ENCODE measurements at regions not wholly inside any gene's neighbourhood (a gene's known extent, or its start where the extent isn't known, plus 50 kb on each side); places are given as distances from the start of the nearest gene placed in this dataset.

- TF ChIP-seq USF2 (IDR thresholded peaks at IDR 0.05; ENCODE audit: borderline replicate concordance, low read depth, low read length) (no peak), CEBPB (IDR thresholded peaks at IDR 0.05; ENCODE audit: borderline replicate concordance in 1 of 2, low read depth in 2 of 2, low read length in 2 of 2) (no peak), ZSCAN29 (IDR thresholded peaks at IDR 0.05) (no peak), ZBTB4 (CRISPR knock-in tag; IDR thresholded peaks at IDR 0.05) (no peak)
Measured at GRCh38 chr11:56849852-56850251, 101.4 kb upstream of the OR9G4 start (continued).

GRCh38 chr11:56849250-56849649 is 100.8 kb upstream of the OR9G4 start:
- no peaks in the 10 kb centered on the region for H3K27me3 ChIP-seq (replicated peaks in 1 of 2; ENCODE audit: control insufficient read depth in 2 of 2, insufficient read depth in 2 of 2, low read length in 1 of 2)
- FAIRE-seq (no peak), ATAC-seq (no peak), DNase-seq (ENCODE audit: low read depth, low spot score) (no peak)
- intact Hi-C loops (cut with micrococcal nuclease; ENCODE audit: unreplicated experiment), result loop anchor here (10.0 kb wide), 1 partner anchor 266 kb away; no protein-coding TSS in a partner anchor
- H3K36me3 ChIP-seq (ENCODE audit: control insufficient read depth in 2 of 2, insufficient read depth in 2 of 2, low read length in 1 of 2), result no peaks in the 10 kb centered on the region
- H3K4me3 ChIP-seq, result no peak overlapping the region
- H3K4me2 ChIP-seq (ENCODE audit: control insufficient read depth, insufficient read depth), result no peak overlapping the region
- no peaks in the 10 kb centered on the region for H3K79me2 ChIP-seq (ENCODE audit: control insufficient read depth, insufficient read depth, low read length)
- H2AFZ ChIP-seq (ENCODE audit: control insufficient read depth, low read depth, low read length), result no peak overlapping the region
- CTCF ChIA-PET, result interaction anchor here (1.1 to 1.5 kb wide), 2 partner anchors 9 to 400 kb away, joined by 3 to 4 read pairs; no protein-coding TSS in a partner anchor
- H3K27ac ChIP-seq (ENCODE audit: control insufficient read depth, insufficient read depth), result no peak overlapping the region
- RAD21 ChIA-PET (ENCODE audit: unreplicated experiment), result interaction anchor here (0.8 kb wide), 1 partner anchor 408 kb away, joined by 3 read pairs; no protein-coding TSS in a partner anchor
- POLR2A ChIA-PET, result interaction anchor here (0.6 kb wide), 1 partner anchor 321 kb away, joined by 4 read pairs; no protein-coding TSS in a partner anchor
- in situ Hi-C loops (cut with MboI), result loop anchor here (25.0 kb wide), 1 partner anchor 638 kb away; no protein-coding TSS in a partner anchor
- BruUV-seq (replicated peaks), result no TSS peak
- no peak overlapping the region for H3K9ac ChIP-seq (ENCODE audit: control insufficient read depth, insufficient read depth, low read length)
- H3K4me1 ChIP-seq (ENCODE audit: control insufficient read depth, insufficient read depth, low read length), result no peaks in the 10 kb centered on the region
- SMC1A ChIA-PET (ENCODE audit: uncharacterized antibody, unreplicated experiment), result interaction anchor here (1.7 kb wide), 1 partner anchor 401 kb away, joined by 6 read pairs; no protein-coding TSS in a partner anchor
- H3K9me3 ChIP-seq (replicated peaks; ENCODE audit: control insufficient read depth, insufficient read depth, low read length), result no peaks in the 10 kb centered on the region
- H4K20me1 ChIP-seq (ENCODE audit: control insufficient read depth, insufficient read depth), result no peaks in the 10 kb centered on the region
- no peak for TF ChIP-seq ZSCAN29 (IDR thresholded peaks at IDR 0.05)
- TF ChIP-seq CEBPZ (IDR thresholded peaks at IDR 0.05; ENCODE audit: low read depth, low read length), result no peak
- TF ChIP-seq WRNIP1 (IDR thresholded peaks at IDR 0.05; ENCODE audit: borderline replicate concordance, low read depth, low read length), result no peak
- no peak for TF ChIP-seq FOS (IDR thresholded peaks at IDR 0.05; ENCODE audit: borderline replicate concordance, extremely low read depth, insufficient read length)
- no peak for TF ChIP-seq RFX5 (IDR thresholded peaks at IDR 0.05; ENCODE audit: low read depth, low read length)
- TF ChIP-seq RUNX3 (IDR thresholded peaks at IDR 0.05; ENCODE audit: low read length), result no peak
- TF ChIP-seq ZNF24 (IDR thresholded peaks at IDR 0.05), result no peak
- no peak for TF ChIP-seq CEBPB (IDR thresholded peaks at IDR 0.05; ENCODE audit: borderline replicate concordance in 1 of 2, low read depth in 2 of 2, low read length in 2 of 2)
- TF ChIP-seq RELB (IDR thresholded peaks at IDR 0.05; ENCODE audit: low read depth), result no peak
- no peak for TF ChIP-seq NFYA (IDR thresholded peaks at IDR 0.05; ENCODE audit: borderline replicate concordance, low read depth, low read length)

Data from GM12878 (cell line).